Neural progenitor cell (in vitro differentiated cells): ENCODE measurements at regions not wholly inside any gene's neighbourhood (a gene's known extent, or its start where the extent isn't known, plus 50 kb on each side); places are given as distances from the start of the nearest gene placed in this dataset.

Experiments used
- EZH2 ChIP-seq: fragments of 200-600 bp; sonication (generic); IDR thresholded peaks from 2 replicates; pipeline ENCODE4 v1.6.1; 2017; ENCODE audit warnings: antibody characterized with exemption, mild to moderate bottlenecking, moderate library complexity
- EZH2phosphoT487 ChIP-seq: fragments of 200-600 bp; sonication (generic); IDR thresholded peaks from 2 replicates; pipeline ENCODE4 v1.6.1; 2017; ENCODE audit warnings: antibody characterized with exemption
- TF ChIP-seq, protein P1 (sequence below): fragments of 200-600 bp; sonication (generic); IDR thresholded peaks from 2 replicates; pipeline ENCODE4 v1.5.1; 2017; ENCODE audit warnings: antibody characterized with exemption, mild to moderate bottlenecking

DNA sequence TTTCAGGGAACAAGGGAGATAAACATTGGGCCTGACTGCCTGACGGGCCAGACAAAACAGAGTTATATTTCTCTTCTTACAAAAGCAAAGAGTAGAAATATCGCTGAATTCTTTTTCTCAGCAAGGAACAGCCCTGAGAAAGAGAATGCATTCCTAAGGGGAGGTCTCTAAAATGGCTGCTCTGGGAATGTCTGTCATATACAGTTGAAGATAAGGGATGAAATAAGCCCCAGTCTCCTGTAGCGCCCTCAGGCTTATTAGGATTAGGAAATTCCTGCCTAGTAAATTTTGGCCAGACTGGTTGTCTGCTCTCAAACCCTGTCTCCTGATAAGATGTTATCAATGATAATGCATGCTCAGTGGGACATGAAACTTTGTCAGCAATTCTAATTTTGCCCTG is 134.9 kb upstream of the CNTNAP5 start:
- TF ChIP-seq, protein P1, sequence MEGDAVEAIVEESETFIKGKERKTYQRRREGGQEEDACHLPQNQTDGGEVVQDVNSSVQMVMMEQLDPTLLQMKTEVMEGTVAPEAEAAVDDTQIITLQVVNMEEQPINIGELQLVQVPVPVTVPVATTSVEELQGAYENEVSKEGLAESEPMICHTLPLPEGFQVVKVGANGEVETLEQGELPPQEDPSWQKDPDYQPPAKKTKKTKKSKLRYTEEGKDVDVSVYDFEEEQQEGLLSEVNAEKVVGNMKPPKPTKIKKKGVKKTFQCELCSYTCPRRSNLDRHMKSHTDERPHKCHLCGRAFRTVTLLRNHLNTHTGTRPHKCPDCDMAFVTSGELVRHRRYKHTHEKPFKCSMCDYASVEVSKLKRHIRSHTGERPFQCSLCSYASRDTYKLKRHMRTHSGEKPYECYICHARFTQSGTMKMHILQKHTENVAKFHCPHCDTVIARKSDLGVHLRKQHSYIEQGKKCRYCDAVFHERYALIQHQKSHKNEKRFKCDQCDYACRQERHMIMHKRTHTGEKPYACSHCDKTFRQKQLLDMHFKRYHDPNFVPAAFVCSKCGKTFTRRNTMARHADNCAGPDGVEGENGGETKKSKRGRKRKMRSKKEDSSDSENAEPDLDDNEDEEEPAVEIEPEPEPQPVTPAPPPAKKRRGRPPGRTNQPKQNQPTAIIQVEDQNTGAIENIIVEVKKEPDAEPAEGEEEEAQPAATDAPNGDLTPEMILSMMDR = no peak
- TF ChIP-seq EZH2 (no peak), EZH2phosphoT487 (no peak)
